ENCODE measurements at regions not wholly inside any gene's neighbourhood (a gene's known extent, or its start where the extent isn't known, plus 50 kb on each side); places are given as distances from the start of the nearest gene placed in this dataset.
A peak's percentile ranks its signal among the peaks of the same experiment; 100 is the strongest.

GRCh38 chr6:168908887-168909286 lies 344.8 kb downstream of the THBS2 start:
- TF ChIP-seq CTCF (conservative IDR thresholded peaks at IDR 0.05 in 1 of 2, IDR thresholded peaks at IDR 0.05 in 1 of 2; ENCODE audit: extremely low read depth in 1 of 2, insufficient read depth in 1 of 2, low read depth in 1 of 2, low read length in 2 of 2) = peak in 1 of 2 donors; percentile 21
- TF ChIP-seq EZH2 (IDR thresholded peaks at IDR 0.05; ENCODE audit: borderline replicate concordance, low read length) = no peak

Measured in mammary epithelial cell (primary cell).